Kidney (tissue), 13 donors: ENCODE measurements at regions not wholly inside any gene's neighbourhood (a gene's known extent, or its start where the extent isn't known, plus 50 kb on each side); places are given as distances from the start of the nearest gene placed in this dataset.
A peak's percentile ranks its signal among the peaks of the same experiment; 100 is the strongest.

Experiments
- DNase-seq, 5 donors: peaks; one replicate each; pipeline ENCODE4 v3.0.0-alpha.2; 2013 to 2020
- FAIRE-seq: peaks from 2 replicates; lab custom pipeline; 2012; peaks lifted over from hg19 to GRCh38; lab: Jason Lieb, UNC
- H3K27ac ChIP-seq, 2 donors: one replicate each; pipeline ENCODE4 v1.7.0; 2013; ENCODE audit warnings: low read depth in 2 of 2, low read length in 2 of 2, inconsistent platforms in 1 of 2
- H3K27me3 ChIP-seq: one replicate; pipeline ENCODE4 v1.7.1; 2013; ENCODE audit warnings: low read length, inconsistent platforms; ENCODE audit not compliant: control insufficient read depth, insufficient read depth
- H3K36me3 ChIP-seq, 3 donors: one replicate each; pipeline versions ENCODE4 v1.7.0 to v1.7.1; 2013; ENCODE audit warnings: low read length in 3 of 3, control low read depth in 1 of 3, inconsistent platforms in 1 of 3; ENCODE audit not compliant: insufficient read depth in 3 of 3, control insufficient read depth in 2 of 3
- H3K4me1 ChIP-seq, 3 donors: one replicate each; pipeline versions ENCODE4 v1.7.0 to v1.7.1; 2013; ENCODE audit warnings: low read length in 3 of 3, inconsistent platforms in 1 of 3, low read depth in 1 of 3; ENCODE audit not compliant: control insufficient read depth in 2 of 3, insufficient read depth in 2 of 3
- H3K4me3 ChIP-seq, 3 donors: one replicate each; pipeline versions ENCODE4 v1.7.0 to v1.8.1; 2013; ENCODE audit warnings: low read length in 3 of 3, control low read depth in 1 of 3, inconsistent platforms in 1 of 3
- H3K9ac ChIP-seq, 3 donors: one replicate each; pipeline versions ENCODE4 v1.7.0 to v1.7.1; 2013; ENCODE audit warnings: low read length in 3 of 3, control low read depth in 1 of 3, inconsistent platforms in 1 of 3
- H3K9me3 ChIP-seq, 3 donors: one replicate each; pipeline versions ENCODE4 v1.7.0 to v1.7.1; 2013; ENCODE audit warnings: low read length in 3 of 3, control low read depth in 1 of 3, inconsistent platforms in 1 of 3; ENCODE audit not compliant: control insufficient read depth in 2 of 3, insufficient read depth in 1 of 3
- intact Hi-C: fragments of 100-400 bp; cut with DNase I; formaldehyde crosslinking; loops from one replicate; pipeline ENCODE4 v1.11.1; 2022
- TF ChIP-seq, protein P1 (sequence below): IDR thresholded peaks from 3 replicates; pipeline ENCODE4 v1.5.1; 2012; ENCODE audit warnings: mild to moderate bottlenecking, moderate library complexity, borderline replicate concordance; ENCODE audit not compliant: insufficient read depth; ENCODE audit errors: extremely low read depth
- donor health status: control.
- donor health status: control.
- donor health status: control.
- donor health status: control.
- donor health status: control.
- donor health status: DM: yes; HTN: yes; CAD: no.
- donor health status: Normal renal cell carcinoma (clear cell type).

DNA sequence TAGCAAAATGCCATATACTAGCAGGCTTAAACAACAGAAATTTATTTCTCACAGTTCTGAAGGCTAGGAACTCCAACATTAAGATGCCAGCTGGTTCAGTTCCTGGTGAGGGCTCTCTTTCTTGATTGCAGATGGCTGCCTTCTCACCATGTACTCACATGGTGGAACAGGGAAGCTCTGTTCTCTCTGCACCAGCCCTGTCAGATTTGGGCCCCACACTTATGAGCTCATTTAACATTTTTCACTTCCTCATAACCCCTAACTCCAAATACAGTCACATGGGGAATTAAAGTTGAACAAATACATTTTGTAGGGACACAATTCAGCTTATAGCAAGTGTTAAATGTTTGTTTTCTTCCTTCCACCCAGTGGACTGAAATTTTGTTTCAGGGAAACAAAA is 218.6 kb upstream of the TAC1 start:
- Histone ChIP-seq H3K27ac (no peak overlapping the region), H3K27me3 (no peaks in the 10 kb centered on the region), H3K9me3 (no peaks in the 10 kb centered on the region), H3K9ac (no peak overlapping the region), H3K4me3 (no peak overlapping the region), H3K36me3 (no peaks in the 10 kb centered on the region), H3K4me1 (no peaks in the 10 kb centered on the region)
- FAIRE-seq (no peak), DNase-seq (no peak)
- intact Hi-C loops, result no loop called here
- TF ChIP-seq, protein P1, sequence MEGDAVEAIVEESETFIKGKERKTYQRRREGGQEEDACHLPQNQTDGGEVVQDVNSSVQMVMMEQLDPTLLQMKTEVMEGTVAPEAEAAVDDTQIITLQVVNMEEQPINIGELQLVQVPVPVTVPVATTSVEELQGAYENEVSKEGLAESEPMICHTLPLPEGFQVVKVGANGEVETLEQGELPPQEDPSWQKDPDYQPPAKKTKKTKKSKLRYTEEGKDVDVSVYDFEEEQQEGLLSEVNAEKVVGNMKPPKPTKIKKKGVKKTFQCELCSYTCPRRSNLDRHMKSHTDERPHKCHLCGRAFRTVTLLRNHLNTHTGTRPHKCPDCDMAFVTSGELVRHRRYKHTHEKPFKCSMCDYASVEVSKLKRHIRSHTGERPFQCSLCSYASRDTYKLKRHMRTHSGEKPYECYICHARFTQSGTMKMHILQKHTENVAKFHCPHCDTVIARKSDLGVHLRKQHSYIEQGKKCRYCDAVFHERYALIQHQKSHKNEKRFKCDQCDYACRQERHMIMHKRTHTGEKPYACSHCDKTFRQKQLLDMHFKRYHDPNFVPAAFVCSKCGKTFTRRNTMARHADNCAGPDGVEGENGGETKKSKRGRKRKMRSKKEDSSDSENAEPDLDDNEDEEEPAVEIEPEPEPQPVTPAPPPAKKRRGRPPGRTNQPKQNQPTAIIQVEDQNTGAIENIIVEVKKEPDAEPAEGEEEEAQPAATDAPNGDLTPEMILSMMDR, result no peak

DNA sequence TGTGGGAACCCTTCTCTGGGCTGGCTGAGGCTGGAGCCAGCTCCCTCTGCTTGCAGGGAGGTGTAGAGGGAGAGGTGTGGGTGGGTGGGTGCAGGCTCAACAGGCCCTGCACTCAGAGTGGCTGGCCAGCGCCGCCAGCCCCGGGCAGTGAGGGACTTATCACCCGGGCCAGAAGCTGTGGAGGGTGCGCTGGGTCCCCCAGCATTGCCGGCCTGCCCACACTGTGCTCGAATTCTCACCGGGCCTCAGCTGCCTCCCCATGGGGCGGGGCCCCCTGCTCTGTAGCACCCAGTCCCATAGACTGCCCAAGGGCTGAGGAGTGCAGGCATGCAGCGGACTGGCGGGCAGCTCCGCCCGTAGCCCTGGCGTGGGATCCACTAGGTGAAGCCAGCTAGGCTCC is 190.7 kb upstream of the TAC1 start:
- no peak for DNase-seq

DNA sequence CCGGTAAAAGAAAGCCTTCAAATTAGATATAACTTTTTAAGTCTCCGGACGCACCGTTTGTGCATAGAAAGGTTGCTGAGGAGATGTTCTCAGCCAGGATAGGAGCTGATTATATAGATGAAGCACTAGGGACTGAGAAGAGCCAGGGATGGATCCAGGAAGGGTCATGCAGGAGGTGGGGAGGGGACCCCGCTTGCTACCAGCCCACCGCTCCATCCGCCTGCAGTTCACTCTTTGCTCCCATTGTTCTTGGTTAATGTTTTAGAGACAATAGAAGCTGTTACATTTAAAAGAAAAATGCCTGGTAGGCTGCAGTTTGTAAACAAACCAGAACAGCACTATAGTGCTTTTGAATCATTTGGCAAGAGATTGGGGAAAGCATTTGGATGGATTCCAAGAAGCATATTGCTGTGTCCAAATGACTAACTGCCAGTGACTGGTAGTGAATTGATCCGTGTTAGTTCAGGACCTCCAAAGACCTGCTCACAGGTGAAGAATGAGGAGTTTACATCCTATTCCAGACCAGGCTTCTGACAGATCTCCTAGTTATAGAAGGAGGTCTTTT is 175.9 kb upstream of the TAC1 start:
- Histone ChIP-seq H3K27ac (no peak overlapping the region), H3K9me3 (peaks cover 0 to 7% (median 0%) of the 10 kb centered on the region in 3 donors), H3K4me1 (no peaks in the 10 kb centered on the region), H3K4me3 (no peak overlapping the region), H3K36me3 (no peaks in the 10 kb centered on the region), H3K27me3 (no peaks in the 10 kb centered on the region), H3K9ac (no peak overlapping the region)
- intact Hi-C loops, result no loop called here
- FAIRE-seq, result no peak
- peak in 2 of 5 donors; percentile 12 to 15 for DNase-seq
- TF ChIP-seq, protein P1, result no peak

More for the DNA sequence above, 190.7 kb upstream of the TAC1 start:
- TF ChIP-seq, protein P1, result no peak
- FAIRE-seq, result no peak
- H3K4me1 ChIP-seq, result no peaks in the 10 kb centered on the region
- H3K27me3 ChIP-seq, result no peaks in the 10 kb centered on the region
- intact Hi-C loops, result no loop called here
- no peak overlapping the region for H3K4me3 ChIP-seq
- no peak overlapping the region for H3K27ac ChIP-seq
- no peak overlapping the region for H3K9ac ChIP-seq
- H3K36me3 ChIP-seq, result no peaks in the 10 kb centered on the region
- no peaks in the 10 kb centered on the region for H3K9me3 ChIP-seq

DNA sequence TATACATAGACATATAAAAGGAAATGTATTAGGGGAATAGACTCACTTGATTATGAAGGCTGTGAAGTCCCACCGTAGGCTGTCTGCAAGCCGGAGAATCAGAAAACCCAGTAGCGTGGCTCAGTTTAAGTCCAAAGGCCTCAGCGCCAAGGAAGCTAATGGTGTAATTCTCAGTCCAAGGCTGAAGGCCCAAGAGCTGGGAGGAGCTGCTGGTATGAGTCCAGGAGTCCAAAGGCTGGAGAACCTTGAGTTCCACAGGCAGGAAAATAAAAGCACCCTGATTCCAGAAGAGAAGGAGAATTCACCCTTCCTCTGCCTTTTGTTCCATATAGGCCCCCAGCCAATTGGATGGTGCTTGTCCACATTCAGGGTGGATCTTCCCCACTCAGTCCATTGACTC is 166.2 kb upstream of the TAC1 start:
- FAIRE-seq, result no peak
- Histone ChIP-seq H3K27me3 (no peaks in the 10 kb centered on the region), H3K4me3 (no peak overlapping the region), H3K9ac (no peak overlapping the region), H3K4me1 (no peaks in the 10 kb centered on the region), H3K27ac (no peak overlapping the region), H3K36me3 (no peaks in the 10 kb centered on the region), H3K9me3 (no peaks in the 10 kb centered on the region)
- TF ChIP-seq, protein P1, result no peak
- intact Hi-C loops, result no loop called here
- no peak for DNase-seq
